ENCODE measurements at regions not wholly inside any gene's neighbourhood (a gene's known extent, or its start where the extent isn't known, plus 50 kb on each side); places are given as distances from the start of the nearest gene placed in this dataset.

DNA sequence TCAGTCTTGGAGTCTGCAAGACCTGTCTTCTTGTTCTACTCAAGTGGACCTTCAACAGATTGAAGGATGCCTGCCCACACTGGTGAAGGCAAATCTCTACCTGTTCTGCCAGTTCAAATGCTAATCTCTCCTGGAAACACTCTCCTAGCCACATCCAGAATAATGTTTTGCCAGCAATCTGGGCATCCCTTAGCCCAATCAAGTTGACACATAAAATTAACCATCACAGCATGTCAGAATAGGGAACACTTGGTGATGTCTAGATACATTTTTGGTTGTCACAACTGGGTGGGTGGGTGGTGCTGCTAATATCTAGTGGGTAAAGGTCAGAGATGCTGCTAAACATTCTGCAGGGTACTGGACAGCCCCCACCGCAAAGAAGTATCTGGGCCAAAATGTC lies 744.9 kb upstream of the SOX9 start:
- DNase-seq, result no peak

GRCh38 chr17:71376933-71377332 lies 743.9 kb upstream of the SOX9 start:
- intact Hi-C loops (cut with DNase I), result no loop called here
- DNase-seq, result no peak

More for the DNA sequence above, 744.9 kb upstream of the SOX9 start:
- intact Hi-C loops (cut with DNase I), result no loop called here

DNA sequence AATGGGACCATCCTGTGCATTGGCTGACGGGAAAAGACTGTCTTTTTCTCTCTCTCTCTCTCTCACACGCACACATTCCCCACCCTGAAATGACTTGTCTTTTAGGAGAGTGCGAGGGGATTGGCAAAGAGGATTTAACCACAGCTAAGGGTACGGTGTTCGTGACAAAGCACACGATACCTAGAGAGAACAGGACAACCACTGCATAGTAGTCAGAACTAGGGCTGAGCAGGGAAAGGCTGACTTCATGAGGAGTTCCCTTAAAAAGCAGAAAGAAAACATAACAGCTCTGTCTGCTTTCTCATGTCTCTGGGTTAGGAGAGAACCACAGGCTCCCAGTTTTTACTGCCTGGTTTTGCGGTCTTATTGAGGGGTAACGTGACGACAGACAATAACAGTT lies 742.8 kb upstream of the SOX9 start:
- no peak for DNase-seq
- intact Hi-C loops (cut with DNase I), result no loop called here

DNA sequence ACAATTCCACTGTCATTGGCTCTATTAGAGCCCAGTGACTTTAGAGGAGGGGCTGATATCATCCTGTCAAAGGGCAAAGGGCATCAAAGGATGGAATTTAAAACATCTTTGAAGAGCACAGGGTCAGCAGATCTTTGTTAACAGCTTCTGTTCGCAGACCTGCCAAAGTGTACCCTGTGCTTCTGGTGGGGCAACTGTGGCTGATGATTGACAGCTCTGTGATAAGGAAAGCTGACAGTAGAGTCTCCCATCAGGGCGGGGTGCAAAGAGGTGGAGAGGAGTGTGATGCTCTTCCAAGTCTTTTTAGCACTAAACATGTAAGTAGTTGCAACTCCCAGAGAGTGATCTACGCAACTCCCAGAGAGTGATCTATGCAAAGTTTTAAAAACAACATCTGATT lies 742.1 kb upstream of the SOX9 start:
- no peak for DNase-seq
- intact Hi-C loops (cut with DNase I), result no loop called here

DNA sequence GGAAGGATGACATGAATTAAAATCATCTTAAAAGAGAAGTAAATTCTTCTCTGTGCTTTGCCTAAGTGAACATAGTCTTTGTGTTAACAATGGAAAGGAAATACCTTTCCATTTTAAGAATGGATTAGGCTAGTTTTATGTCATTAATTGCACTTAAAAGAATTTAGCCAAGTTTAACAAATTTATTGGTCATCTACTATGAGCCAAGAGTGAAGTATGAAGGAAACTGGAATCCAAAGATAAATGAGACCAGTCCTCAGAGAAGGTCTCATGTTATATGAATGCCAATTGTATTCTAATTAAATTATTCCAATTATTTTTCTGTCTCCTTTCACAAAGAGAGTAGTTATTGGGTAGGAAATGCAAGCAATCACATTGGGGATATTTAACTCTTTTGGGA lies 741.3 kb upstream of the SOX9 start:
- no peak for DNase-seq
- intact Hi-C loops (cut with DNase I), result no loop called here

GRCh38 chr17:71380535-71380934 lies 740.3 kb upstream of the SOX9 start:
- no peak for DNase-seq
- intact Hi-C loops (cut with DNase I), result no loop called here

- intact Hi-C loops (cut with DNase I), result no loop called here
- DNase-seq, result no peak
Measured at GRCh38 chr17:71380936-71381335, 739.9 kb upstream of the SOX9 start.

DNA sequence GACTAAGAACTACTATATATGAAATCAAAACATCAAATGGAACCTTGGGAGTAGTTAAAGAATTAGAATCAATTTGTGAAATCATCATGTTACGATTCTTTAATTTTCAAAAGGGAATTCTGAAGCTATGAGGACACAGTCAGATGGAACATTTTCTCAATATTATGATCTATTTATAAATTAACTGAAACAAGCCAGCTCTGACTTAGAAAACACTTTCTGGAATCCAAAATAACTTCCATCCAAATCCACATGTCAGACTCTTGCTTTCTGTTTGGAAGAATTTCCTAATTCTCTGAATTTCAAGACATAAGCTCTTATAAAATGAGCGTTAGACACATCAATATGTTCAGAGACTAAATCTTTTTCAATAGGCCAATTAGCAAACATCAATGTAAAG lies 737.7 kb upstream of the SOX9 start:
- no peak for DNase-seq
- intact Hi-C loops (cut with DNase I), result no loop called here

GRCh38 chr17:71387456-71387855 lies 733.4 kb upstream of the SOX9 start:
- no peak for DNase-seq
- intact Hi-C loops (cut with DNase I), result no loop called here

DNA sequence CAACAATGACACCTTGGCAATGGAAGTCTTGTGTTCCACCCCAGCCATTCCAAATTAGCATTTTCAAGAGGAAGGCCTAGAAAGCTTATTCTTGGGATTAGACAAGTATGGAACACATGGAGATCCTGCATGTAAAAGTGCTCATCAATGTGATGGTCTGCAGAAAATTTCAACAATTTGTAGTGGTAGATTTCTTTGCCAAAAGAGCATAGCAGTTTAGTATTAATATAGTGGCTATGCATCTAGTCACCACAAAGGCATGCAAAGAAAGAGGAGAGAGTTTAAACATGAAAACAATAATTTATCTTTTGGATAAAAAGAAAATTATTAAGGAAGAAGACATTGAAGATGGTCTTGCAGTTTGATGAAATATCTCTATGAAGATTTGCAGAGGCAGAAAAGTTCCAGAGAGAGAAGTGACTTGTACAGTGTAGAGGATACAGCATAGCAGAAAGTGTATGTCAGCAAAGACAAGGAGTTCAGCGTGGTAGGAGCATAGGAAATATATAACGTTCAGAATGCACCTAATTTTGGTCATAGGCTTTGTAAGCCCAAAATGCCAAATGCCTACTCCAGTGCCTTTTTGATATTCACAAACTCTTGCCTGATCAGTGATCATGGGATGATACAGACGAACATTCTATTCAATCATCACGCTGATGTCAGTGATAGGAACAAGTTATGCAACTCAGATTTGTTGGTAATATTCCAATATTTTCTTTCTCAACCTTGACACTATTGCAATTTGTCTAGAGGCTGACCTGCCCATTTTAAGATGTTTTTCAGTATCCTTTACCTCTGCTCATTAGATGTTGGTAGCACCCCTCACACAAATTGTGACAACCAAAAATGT lies 727.9 kb upstream of the SOX9 start:
- DNase-seq, result no peak
- intact Hi-C loops (cut with DNase I), result no loop called here

DNA sequence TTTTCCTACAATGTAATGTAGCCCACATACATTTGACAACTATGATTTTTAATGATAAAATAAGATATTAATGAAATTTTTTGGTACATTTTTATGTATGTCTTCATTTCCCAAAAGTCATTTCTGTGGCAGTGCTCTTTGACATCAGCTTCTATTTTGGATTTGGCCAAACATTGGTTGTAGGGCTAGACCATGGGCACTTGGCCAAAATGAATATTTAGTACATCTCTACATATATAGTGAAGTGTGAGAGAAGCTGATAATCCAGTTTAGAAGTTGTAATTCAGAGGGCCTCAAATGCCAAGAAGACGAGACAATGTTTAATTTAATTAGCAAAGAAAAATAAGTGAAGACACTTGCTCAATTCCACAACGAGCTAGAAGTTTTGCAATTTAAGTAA lies 724.9 kb upstream of the SOX9 start:
- intact Hi-C loops (cut with DNase I), result no loop called here
- no peak for DNase-seq

GRCh38 chr17:71396711-71397110 lies 724.1 kb upstream of the SOX9 start:
- intact Hi-C loops (cut with DNase I), result no loop called here
- DNase-seq, result no peak

- no peak for DNase-seq
- intact Hi-C loops (cut with DNase I), result no loop called here
Measured at GRCh38 chr17:71398025-71398424, 722.8 kb upstream of the SOX9 start.

DNA sequence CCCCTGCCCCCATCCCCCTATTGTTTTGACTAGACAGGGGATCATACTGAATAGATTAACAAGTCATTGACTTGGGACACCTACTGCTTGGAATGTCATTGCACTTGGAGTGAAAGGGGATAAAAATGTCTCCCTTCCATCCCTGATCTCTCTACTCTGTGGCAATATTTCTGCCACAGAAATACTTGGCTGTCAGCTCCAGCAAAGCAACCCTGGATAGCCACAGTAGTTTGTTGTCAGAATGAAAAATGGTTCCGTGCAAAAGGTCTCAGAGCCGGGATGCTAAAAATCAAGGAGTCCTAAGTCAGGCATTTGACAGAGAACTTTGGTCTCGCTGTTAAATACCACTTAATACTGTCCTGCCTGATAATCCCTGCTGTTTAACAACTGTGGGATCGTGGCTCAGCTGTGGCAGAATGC lies 722.0 kb upstream of the SOX9 start:
- intact Hi-C loops (cut with DNase I), result no loop called here
- no peak for DNase-seq

GRCh38 chr17:71399221-71399620 lies 721.6 kb upstream of the SOX9 start:
- intact Hi-C loops (cut with DNase I), result no loop called here
- no peak for DNase-seq

DNA sequence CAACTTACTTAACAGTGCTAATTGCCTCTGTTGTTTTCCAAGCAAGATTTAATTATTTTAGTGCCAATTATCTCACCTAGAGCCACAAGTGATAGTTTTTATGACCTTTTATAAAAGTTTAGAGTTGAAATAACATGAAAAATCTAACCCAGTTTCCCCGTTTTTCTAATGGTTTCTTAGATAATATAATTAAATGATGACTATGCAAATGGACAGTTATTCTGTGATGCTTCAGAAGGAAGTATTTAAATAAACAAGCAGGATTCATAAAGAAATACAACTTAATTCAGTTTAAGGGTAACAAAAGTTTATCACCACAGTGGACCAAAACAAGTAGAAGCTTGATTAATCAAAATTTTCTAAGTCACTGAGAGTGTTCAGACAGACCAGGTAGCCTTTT lies 721.2 kb upstream of the SOX9 start:
- intact Hi-C loops (cut with DNase I), result no loop called here
- DNase-seq, result no peak

- intact Hi-C loops (cut with DNase I), result no loop called here
- DNase-seq, result no peak
Measured at GRCh38 chr17:71402007-71402406, 718.8 kb upstream of the SOX9 start.

- intact Hi-C loops (cut with DNase I), result no loop called here
- no peak for DNase-seq
Measured at GRCh38 chr17:71402661-71403141, 718.1 kb upstream of the SOX9 start.

DNA sequence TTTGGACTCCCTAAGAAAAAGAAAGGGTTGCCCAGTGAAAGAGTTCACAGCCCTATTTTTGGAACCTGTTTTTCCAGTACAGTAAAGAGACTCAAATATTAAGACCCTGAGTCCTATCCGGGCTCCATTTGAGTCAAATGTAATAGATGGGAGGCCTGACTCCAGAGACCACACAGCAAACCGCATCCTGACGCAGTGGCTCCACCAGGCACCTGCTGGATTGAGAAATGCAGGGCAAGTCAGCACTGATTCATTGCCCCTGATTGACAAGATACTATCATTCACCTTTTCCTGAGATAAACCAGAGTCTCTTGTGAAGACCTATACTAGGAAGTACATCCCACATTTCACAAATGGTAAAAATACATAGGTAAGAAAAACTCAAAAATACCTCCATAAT lies 715.7 kb upstream of the SOX9 start:
- DNase-seq, result no peak
- intact Hi-C loops (cut with DNase I), result no loop called here

DNA sequence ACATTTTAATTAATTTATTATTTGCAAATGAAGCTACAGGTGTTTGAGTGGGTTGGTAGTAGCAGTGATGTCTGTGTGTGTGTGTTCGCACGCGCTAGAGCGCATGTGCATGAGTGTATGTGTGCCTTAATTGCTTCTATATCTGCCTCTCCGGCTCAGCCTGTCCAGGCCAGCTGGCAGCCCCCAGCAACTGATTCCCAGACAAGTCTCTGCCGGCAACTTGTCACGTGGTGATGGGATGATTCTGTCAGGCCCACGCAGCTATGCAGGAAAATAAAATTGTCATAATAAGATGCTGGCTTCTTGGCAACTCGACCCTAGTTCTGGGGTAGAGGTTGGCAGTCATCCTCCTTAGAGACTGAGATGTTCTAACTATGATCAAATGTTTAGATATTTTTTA lies 712.8 kb upstream of the SOX9 start:
- no peak for DNase-seq
- intact Hi-C loops (cut with DNase I), result no loop called here

- intact Hi-C loops (cut with DNase I), result no loop called here
- DNase-seq, result no peak
Measured at GRCh38 chr17:71409137-71409536, 711.7 kb upstream of the SOX9 start.
